A204.1 (cell line): ENCODE measurements at regions not wholly inside any gene's neighbourhood (a gene's known extent, or its start where the extent isn't known, plus 50 kb on each side); places are given as distances from the start of the nearest gene placed in this dataset.
"Not testable (repeated sequence)": the region's sequence is repeated elsewhere in the genome, so short reads cannot be mapped to it uniquely, and the experiment has no call there.

ENCODE experiments used
- FAIRE-seq: peaks from 2 replicates; lab custom pipeline; 2012; peaks lifted over from hg19 to GRCh38; lab: Jason Lieb, UNC

DNA sequence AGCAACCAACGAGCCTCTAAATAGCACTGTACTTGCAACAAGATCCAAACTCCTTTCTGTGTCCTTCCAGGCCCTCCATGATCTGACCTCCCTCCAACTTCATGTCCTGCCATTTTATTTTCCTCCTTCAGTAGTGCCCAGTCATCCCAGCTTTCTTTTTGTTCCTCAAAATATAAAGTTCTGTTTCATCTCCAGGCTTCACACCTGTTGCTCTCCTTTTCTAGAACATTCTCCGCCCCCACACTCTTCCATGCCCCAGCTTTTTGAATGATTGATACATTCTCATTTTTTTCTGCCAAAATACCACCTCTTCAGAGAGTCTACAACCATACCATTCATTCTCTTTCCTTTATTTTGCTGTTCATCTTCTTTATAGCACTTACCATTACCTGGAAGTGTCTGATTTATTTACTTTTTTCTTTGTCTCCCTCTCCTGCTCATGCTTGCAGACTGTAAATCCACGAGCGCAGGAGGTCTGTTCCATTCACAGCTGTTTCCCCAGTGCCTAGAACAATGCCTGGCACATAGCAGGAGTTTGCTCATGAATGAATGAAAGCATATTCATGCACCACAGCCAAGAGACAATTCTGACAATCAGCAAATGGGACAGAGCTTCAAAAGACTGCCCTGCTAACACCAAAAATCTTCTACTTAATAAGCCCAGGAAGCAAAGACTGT is 296.4 kb downstream of the RPAP3 start:
- no peak for FAIRE-seq

GRCh38 chr12:47408171-47408871 is 297.5 kb downstream of the RPAP3 start:
- FAIRE-seq = no peak

DNA sequence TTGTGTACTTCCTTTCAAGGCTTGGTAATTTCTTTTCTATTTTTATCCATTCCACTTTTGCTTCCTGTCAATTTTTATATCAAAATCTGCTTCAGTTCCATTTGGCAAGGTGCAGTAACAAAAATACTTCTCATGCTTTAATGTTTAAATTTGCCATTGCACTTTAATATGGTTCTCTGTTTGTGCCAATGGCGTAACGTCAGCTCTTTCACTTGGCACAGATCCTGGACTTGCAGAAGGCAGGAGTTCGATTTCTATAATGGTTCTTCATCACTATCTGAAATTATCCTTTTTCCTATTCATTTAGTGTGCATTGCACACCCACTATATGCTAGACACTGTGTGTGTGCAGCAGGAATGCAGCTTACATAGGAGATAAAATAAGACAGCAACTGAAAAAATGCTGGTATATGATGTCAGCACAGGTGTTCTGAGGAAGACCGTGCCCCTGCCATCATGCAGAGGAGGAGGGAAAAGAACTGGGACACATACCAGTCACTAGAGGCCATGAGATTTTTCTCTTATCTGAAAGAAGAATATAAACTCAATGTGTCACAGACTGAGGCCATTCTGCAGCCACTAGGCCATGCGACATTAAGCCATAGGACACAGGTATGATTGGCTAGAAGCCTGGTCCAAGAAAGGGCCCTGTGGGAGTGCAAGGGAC is 298.2 kb downstream of the RPAP3 start:
- no peak for FAIRE-seq

DNA sequence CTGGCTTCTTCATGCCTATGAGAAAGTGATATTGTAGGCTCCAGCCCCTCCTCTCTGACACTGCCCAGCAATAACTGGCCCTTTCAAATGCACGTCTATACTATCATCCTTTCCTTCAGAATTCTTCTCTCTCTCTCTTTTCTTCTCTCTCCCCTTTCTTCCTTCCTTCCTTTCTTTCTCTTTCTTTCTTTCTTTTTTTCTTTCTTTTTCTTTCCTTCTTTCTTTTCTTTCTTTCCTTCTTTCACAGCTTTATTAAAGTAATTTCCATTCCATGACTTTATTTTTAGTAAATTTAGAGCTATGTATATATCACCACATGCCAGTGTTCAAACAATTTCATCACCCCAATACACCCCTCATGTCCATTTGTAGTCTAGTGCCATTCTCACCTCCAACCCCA is 302.1 kb downstream of the RPAP3 start:
- FAIRE-seq = no peak

DNA sequence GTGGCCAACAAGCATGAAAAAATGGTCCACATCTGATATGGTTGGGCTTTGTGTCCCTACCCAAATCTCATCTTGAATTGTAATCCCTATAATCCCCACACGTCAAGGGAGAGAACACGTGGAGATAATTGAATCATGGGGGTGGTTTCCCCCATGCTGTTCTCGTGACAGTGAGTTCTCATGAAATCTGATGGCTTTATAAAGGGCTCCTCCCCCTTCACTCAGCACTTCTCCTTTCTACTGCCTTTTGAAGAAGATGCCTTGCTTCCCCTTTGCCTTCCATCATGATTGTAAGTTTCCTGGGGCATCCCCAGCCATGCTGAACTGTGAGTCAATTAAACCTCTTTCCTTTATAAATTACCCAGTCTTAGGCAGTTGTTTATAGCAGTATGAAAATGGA is 304.6 kb downstream of the RPAP3 start:
- not testable (repeated sequence) for FAIRE-seq

GRCh38 chr12:47400266-47400665 is 305.6 kb downstream of the RPAP3 start:
- FAIRE-seq = no peak

- peak; percentile 32 for FAIRE-seq
Observed at GRCh38 chr12:47397664-47398281, 308.1 kb downstream of the RPAP3 start.

DNA sequence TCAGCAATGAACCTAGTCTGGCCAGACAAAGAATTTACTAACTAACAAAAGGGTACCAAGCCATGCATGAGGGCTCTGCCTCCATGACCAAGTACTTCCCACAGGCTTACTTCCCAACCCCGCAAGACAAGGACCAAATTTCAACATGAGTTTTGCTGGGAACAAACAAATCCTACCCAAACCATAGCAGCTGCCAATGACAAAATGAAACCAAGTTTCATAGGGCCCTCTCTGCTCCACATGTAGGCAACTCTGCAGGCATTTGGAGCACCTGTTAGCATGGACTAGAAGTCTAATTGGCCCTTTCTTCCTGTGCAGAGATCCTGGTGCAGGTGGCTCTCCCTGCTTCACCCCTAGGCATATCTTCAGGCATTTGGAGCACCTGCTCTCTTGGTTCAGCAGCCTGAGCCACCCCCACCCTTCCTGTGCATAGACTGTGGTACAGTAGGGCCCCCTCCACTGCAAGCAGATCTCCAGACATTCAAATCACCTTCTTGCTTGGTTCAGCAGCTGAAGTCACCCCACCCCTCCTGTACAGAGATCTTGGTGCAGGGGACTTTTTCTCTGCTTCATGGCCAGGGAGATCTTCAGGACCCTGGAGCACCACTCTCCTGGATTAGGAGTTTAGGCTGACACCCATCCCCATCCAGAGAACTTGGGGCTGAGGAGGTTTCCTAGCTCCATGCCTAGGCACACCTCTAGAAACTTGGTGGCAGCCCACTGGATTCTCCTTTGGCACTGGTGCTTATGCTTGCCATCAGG is 308.7 kb downstream of the RPAP3 start:
- no peak for FAIRE-seq

DNA sequence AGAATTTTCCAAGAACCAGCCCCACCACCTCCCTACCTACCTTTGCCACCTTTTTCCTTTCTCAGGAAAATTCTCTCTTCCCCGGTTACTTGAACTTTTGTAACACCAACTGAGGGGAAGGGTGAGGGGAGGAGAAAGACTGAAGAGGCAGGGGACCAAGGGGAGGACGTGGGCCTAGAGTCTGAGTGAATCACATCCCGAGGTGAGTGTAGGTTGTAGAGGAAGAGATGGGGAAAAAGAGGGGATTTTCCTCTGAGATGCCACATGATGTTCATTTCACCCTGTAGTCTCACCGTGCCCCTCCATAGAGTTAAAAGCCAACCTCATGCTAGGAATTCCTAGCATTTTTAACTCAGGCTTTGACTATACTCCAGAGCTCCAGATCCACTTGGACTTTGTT is 311.8 kb downstream of the RPAP3 start:
- no peak for FAIRE-seq

DNA sequence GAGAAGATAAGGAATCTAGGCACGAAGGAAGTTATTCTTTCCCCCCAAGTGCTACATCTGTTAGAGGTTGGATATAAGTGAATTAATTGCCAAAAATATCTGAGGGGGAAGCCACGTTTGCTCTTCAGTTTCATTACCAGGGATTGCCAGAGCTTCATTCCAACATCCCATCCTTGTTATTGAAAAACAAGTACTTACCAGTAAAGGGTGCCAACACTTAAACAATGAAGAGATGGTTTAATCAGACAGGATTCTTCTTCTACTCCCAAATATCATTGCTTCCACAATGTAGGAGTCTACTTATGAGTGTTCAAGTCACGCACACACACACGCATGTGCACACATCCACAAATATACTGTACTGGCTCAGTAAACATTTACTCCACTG is 312.4 kb downstream of the RPAP3 start:
- no peak for FAIRE-seq

- FAIRE-seq = no peak
Observed at GRCh38 chr12:47391566-47391965, 311.8 kb upstream of the AMIGO2 start.

DNA sequence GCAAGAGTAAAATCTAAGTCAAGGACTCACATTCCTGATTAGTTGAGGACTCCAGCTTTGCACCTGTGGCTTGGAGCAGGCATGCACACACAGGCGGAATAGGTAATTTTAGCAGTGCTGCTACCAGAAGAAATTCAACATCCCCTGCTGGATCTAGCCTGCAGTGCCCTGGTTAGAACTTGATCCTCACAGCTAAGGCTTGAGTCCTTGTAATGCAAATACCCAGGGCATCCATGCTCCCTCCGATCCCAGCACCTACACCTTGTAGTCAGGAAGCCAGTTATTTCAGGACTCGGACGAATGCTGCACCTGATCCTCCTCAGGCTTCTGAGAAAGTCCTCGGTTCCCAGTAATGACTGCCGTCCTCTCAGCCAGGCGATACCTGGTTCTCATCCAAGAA is 309.0 kb upstream of the AMIGO2 start:
- no peak for FAIRE-seq

DNA sequence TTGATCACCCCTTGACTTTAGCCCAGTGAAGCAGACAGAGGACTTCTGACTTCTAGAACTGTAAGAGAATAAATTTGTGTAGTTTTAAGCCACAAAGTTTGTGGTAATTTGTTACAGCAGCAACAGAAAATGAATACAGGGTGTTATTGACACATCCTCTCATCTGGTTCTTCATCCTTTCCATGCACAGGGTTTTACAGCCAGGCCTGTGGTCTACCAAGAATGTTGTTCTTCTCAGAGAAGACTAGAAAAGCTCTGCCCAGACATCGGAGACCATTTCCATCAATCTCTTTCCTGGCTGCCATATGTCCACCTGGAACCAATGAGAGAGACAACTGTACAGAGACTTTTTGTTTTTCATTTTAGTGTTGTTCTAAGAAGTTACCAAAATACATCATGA is 308.2 kb upstream of the AMIGO2 start:
- FAIRE-seq = no peak

DNA sequence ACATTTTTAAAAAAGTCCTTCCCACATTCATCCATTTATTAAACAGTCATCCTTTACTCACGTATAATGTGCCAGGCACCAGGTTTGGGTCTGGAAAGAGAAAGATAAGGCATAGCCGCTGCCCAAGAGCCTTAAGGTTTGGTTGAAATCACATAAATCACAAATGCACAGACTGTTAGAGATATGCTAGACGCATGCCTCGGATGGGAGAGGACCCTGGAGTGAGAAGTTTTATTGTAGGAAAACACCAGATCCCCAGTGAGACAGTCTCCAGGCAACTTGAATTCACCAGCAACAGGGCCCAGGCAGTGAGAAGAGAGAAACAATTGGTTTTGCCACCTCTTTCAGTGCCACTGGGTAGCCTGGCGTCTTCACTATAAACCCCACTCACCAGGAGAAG is 305.9 kb upstream of the AMIGO2 start:
- no peak for FAIRE-seq

GRCh38 chr12:47383942-47384341 is 304.2 kb upstream of the AMIGO2 start:
- no peak for FAIRE-seq

GRCh38 chr12:47382305-47382704 is 302.5 kb upstream of the AMIGO2 start:
- no peak for FAIRE-seq

- FAIRE-seq = no peak
Observed at GRCh38 chr12:47378907-47379306, 299.1 kb upstream of the AMIGO2 start.

DNA sequence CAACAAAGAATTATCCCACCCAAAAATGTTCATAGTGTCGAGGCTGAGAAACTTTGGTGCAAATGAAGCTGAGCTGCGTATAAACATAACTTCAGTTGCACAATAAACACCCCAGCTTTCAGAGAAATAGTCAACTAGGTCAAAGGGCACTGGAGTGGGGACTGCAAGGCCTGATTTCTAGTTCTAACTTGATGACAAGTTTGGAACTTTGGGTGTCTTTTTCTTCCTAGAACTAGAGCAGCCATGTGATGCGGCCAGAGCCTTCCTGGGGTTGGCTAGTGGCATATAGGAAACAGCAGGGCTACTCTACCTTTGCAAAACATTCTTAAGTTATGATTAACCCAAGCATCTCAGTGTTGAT is 298.4 kb upstream of the AMIGO2 start:
- no peak for FAIRE-seq

- FAIRE-seq = no peak
Observed at GRCh38 chr12:47377414-47378221, 297.9 kb upstream of the AMIGO2 start.

DNA sequence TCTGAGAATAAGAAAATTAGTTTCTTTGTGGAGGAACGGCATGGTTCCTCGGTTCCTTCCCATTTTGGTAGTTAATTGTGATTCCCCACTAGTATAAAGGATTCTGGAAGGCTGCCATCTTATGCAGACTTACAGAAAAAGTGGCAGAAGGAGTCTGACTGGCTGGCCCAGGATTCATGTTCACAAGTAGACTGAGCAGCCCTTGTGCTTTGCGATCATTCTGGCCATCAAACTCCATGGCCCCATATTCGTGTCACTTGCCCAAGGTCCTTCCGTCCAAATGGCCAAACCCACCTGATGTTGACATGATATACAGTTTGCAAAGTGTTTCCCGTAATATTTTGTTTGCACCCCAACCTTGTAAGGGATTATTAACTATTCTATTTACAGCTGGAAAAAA is 297.2 kb upstream of the AMIGO2 start:
- FAIRE-seq = no peak

- FAIRE-seq = no peak
Observed at GRCh38 chr12:47373554-47374150, 293.9 kb upstream of the AMIGO2 start.
